ENCODE measurements at regions not wholly inside any gene's neighbourhood (a gene's known extent, or its start where the extent isn't known, plus 50 kb on each side); places are given as distances from the start of the nearest gene placed in this dataset.

- Histone ChIP-seq H2BK120ac (ENCODE audit: low read depth, low read length) (no peak overlapping the region), H3K4me1 (ENCODE audit: control insufficient read depth, insufficient read depth, low read depth, low read length) (peaks cover 2% of the 10 kb centered on the region), H3K36me3 (ENCODE audit: control insufficient read depth in 1 of 2, insufficient read depth in 2 of 2, low read depth in 1 of 2, low read length in 2 of 2) (no peaks in the 10 kb centered on the region), H3K18ac (ENCODE audit: low read depth in 1 of 2, low read length in 2 of 2) (peak overlapping the region in 1 of 2 experiments; percentile 34), H2AK5ac (ENCODE audit: low read length, severe bottlenecking) (peak overlapping the region; percentile 68), H2BK12ac (ENCODE audit: low read length in 2 of 2) (peak overlapping the region in 1 of 2 experiments; percentile 32), H3K79me1 (replicated peaks; ENCODE audit: low read length, poor library complexity, severe bottlenecking) (no peaks in the 10 kb centered on the region), H3K27me3 (ENCODE audit: control insufficient read depth in 1 of 2, insufficient read depth in 1 of 2, low read length in 2 of 2) (peaks cover 0 to 4% of the 10 kb centered on the region in 2 experiments), H3K4ac (ENCODE audit: low read depth in 1 of 2, low read length in 2 of 2) (peak overlapping the region in 1 of 2 experiments; percentile 63), H3K9ac (ENCODE audit: low read length) (no peak overlapping the region), H3K9me3 (ENCODE audit: control insufficient read depth, low read length) (no peaks in the 10 kb centered on the region), H3K27ac (ENCODE audit: low read length, poor library complexity, severe bottlenecking) (no peak overlapping the region), H3K4me3 (ENCODE audit: insufficient read depth in 1 of 2, low read depth in 1 of 2, low read length in 2 of 2) (no peak overlapping the region), H4K8ac (ENCODE audit: low read length) (no peak overlapping the region), H3K23ac (ENCODE audit: low read length in 2 of 2) (no peak overlapping the region), H2AFZ (ENCODE audit: low read depth, low read length) (no peak overlapping the region), H4K91ac (ENCODE audit: low read length) (no peak overlapping the region), H3K4me2 (ENCODE audit: low read length, poor library complexity, severe bottlenecking) (no peak overlapping the region), H2BK15ac (ENCODE audit: low read depth, poor library complexity, severe bottlenecking) (no peak overlapping the region), H3K14ac (ENCODE audit: low read length in 2 of 2) (no peak overlapping the region), H2BK5ac (ENCODE audit: low read depth, low read length, poor library complexity, severe bottlenecking) (no peak overlapping the region)
- WGBS, result 33% methylated on average over 3 of the region's 4 CpGs
- DNase-seq, result peak; percentile 65
Observed at GRCh38 chr16:80007231-80007630, 406.7 kb upstream of the MAF start.

DNA sequence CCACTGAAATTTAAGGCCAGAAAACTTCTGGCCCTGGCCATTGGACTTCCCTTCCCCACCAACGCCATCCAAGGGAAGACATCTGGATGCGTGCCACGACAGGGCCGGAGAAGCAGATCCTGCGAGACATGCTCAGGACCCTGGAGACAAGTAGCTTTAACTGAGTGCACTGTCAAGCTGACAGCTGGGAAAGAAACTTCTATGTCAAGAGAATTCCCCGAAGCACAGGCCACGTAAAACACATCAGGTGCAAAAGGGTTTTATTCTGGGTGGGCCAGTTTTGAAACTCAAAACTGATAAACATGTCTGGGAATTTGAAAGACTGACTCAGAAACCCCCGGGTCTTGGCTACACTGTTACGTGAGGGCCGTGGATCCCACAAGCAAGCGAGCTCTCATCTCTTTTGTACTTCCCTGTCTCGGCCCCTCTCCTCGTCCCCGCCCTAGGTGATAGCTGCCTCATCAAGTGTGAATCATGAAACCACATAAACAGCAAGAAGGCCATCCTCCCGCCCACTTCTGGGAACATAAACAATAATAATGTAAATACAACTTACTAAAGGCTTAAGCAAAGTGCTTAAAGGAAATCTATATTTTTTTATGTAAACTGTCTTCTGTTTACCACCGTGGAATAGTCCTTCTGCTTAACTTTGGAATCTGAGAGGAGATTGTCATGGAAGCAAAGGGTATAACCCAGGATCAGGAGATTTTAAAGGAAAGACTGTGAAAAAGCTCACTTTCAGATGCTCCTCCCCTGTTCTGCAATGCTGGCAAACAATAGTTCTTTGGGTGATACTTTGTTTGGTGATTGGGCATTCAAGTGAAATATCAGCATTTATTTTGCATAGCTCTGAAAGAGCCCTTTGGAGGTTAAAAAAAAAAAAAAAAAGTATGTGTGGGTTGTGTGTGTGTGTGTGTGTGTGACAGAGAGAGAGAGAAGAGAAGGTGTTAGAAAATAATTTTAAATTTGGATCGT is 406.0 kb upstream of the MAF start:
- no peak overlapping the region for H4K91ac ChIP-seq (ENCODE audit: low read length)

DNA sequence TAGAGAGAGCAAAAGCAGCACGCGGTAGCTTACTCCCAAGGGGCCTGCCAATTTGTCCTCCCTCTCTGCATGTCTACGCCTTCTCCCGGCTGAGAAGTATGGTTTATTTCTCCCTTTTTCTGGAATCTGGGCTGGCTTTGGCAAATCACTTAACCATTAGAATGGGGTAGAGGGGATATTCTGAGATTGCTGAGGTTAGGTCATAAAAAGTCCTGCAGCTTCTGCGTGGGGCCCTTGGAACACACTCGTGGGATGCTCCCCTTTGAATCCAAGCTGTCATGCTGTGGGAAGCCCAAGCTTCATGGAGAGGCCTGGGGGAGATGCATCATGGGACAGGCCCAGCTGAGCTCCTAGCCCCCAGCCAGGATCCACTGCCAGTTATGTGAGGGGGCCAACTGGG is 403.6 kb upstream of the MAF start:
- Histone ChIP-seq H3K27ac (ENCODE audit: low read length, poor library complexity, severe bottlenecking) (no peak overlapping the region), H3K4me3 (ENCODE audit: insufficient read depth in 1 of 2, low read depth in 1 of 2, low read length in 2 of 2) (no peak overlapping the region), H2BK12ac (ENCODE audit: low read length in 2 of 2) (no peak overlapping the region), H3K27me3 (ENCODE audit: control insufficient read depth in 1 of 2, insufficient read depth in 1 of 2, low read length in 2 of 2) (peaks cover 0 to 7% of the 10 kb centered on the region in 2 experiments), H3K4ac (ENCODE audit: low read depth in 1 of 2, low read length in 2 of 2) (no peak overlapping the region), H3K14ac (ENCODE audit: low read length in 2 of 2) (no peak overlapping the region), H2AFZ (ENCODE audit: low read depth, low read length) (no peak overlapping the region), H3K36me3 (ENCODE audit: control insufficient read depth in 1 of 2, insufficient read depth in 2 of 2, low read depth in 1 of 2, low read length in 2 of 2) (no peaks in the 10 kb centered on the region), H2AK5ac (ENCODE audit: low read length, severe bottlenecking) (no peak overlapping the region), H4K8ac (ENCODE audit: low read length) (no peak overlapping the region), H3K9ac (ENCODE audit: low read length) (no peak overlapping the region), H3K23ac (ENCODE audit: low read length in 2 of 2) (no peak overlapping the region), H3K4me2 (ENCODE audit: low read length, poor library complexity, severe bottlenecking) (no peak overlapping the region), H2BK5ac (ENCODE audit: low read depth, low read length, poor library complexity, severe bottlenecking) (no peak overlapping the region), H3K79me1 (replicated peaks; ENCODE audit: low read length, poor library complexity, severe bottlenecking) (no peaks in the 10 kb centered on the region), H3K18ac (ENCODE audit: low read depth in 1 of 2, low read length in 2 of 2) (no peak overlapping the region), H2BK120ac (ENCODE audit: low read depth, low read length) (no peak overlapping the region), H4K91ac (ENCODE audit: low read length) (no peak overlapping the region), H3K4me1 (ENCODE audit: control insufficient read depth, insufficient read depth, low read depth, low read length) (peaks cover 2% of the 10 kb centered on the region), H3K9me3 (ENCODE audit: control insufficient read depth, low read length) (no peaks in the 10 kb centered on the region), H2BK15ac (ENCODE audit: low read depth, poor library complexity, severe bottlenecking) (no peak overlapping the region)
- no peak for DNase-seq
- WGBS, result 98% methylated on average over 6 of the region's 6 CpGs

More for the DNA sequence above, 406.0 kb upstream of the MAF start:
- H3K18ac ChIP-seq (ENCODE audit: low read depth in 1 of 2, low read length in 2 of 2), result peak overlapping the region; percentile 59 to 79
- H3K27ac ChIP-seq (ENCODE audit: low read length, poor library complexity, severe bottlenecking), result no peak overlapping the region
- H4K8ac ChIP-seq (ENCODE audit: low read length), result no peak overlapping the region
- no peaks in the 10 kb centered on the region for H3K79me1 ChIP-seq (replicated peaks; ENCODE audit: low read length, poor library complexity, severe bottlenecking)
- no peak overlapping the region for H2AFZ ChIP-seq (ENCODE audit: low read depth, low read length)
- no peak overlapping the region for H2AK5ac ChIP-seq (ENCODE audit: low read length, severe bottlenecking)
- peak overlapping the region in 1 of 2 experiments; percentile 22 for H3K4me3 ChIP-seq (ENCODE audit: insufficient read depth in 1 of 2, low read depth in 1 of 2, low read length in 2 of 2)
- peak overlapping the region; percentile 25 for H3K4me2 ChIP-seq (ENCODE audit: low read length, poor library complexity, severe bottlenecking)
- no peak overlapping the region for H2BK15ac ChIP-seq (ENCODE audit: low read depth, poor library complexity, severe bottlenecking)
- WGBS, result 21% methylated on average over 14 of the region's 17 CpGs
- no peaks in the 10 kb centered on the region for H3K9me3 ChIP-seq (ENCODE audit: control insufficient read depth, low read length)
- DNase-seq, result peak; percentile 95
- peak overlapping the region in 1 of 2 experiments; percentile 59 for H3K4ac ChIP-seq (ENCODE audit: low read depth in 1 of 2, low read length in 2 of 2)
- H2BK120ac ChIP-seq (ENCODE audit: low read depth, low read length), result no peak overlapping the region
- H3K14ac ChIP-seq (ENCODE audit: low read length in 2 of 2), result no peak overlapping the region
- H2BK12ac ChIP-seq (ENCODE audit: low read length in 2 of 2), result peak overlapping the region in 1 of 2 experiments; percentile 45
- no peak overlapping the region for H2BK5ac ChIP-seq (ENCODE audit: low read depth, low read length, poor library complexity, severe bottlenecking)
- H3K4me1 ChIP-seq (ENCODE audit: control insufficient read depth, insufficient read depth, low read depth, low read length), result peaks cover 2% of the 10 kb centered on the region
- no peaks in the 10 kb centered on the region for H3K36me3 ChIP-seq (ENCODE audit: control insufficient read depth in 1 of 2, insufficient read depth in 2 of 2, low read depth in 1 of 2, low read length in 2 of 2)
- peaks cover 0 to 4% of the 10 kb centered on the region in 2 experiments for H3K27me3 ChIP-seq (ENCODE audit: control insufficient read depth in 1 of 2, insufficient read depth in 1 of 2, low read length in 2 of 2)
- no peak overlapping the region for H3K23ac ChIP-seq (ENCODE audit: low read length in 2 of 2)
- H3K9ac ChIP-seq (ENCODE audit: low read length), result peak overlapping the region; percentile 29

GRCh38 chr16:80002261-80002660 is 401.7 kb upstream of the MAF start:
- Histone ChIP-seq H3K14ac (ENCODE audit: low read length in 2 of 2) (no peak overlapping the region), H4K91ac (ENCODE audit: low read length) (no peak overlapping the region), H3K79me1 (replicated peaks; ENCODE audit: low read length, poor library complexity, severe bottlenecking) (no peaks in the 10 kb centered on the region), H2BK120ac (ENCODE audit: low read depth, low read length) (no peak overlapping the region), H2AK5ac (ENCODE audit: low read length, severe bottlenecking) (no peak overlapping the region), H3K4me1 (ENCODE audit: control insufficient read depth, insufficient read depth, low read depth, low read length) (peaks cover 2% of the 10 kb centered on the region), H3K27me3 (ENCODE audit: control insufficient read depth in 1 of 2, insufficient read depth in 1 of 2, low read length in 2 of 2) (peaks cover 0 to 7% of the 10 kb centered on the region in 2 experiments), H2BK15ac (ENCODE audit: low read depth, poor library complexity, severe bottlenecking) (no peak overlapping the region), H4K8ac (ENCODE audit: low read length) (no peak overlapping the region), H2AFZ (ENCODE audit: low read depth, low read length) (no peak overlapping the region), H3K9ac (ENCODE audit: low read length) (no peak overlapping the region), H3K18ac (ENCODE audit: low read depth in 1 of 2, low read length in 2 of 2) (no peak overlapping the region), H3K23ac (ENCODE audit: low read length in 2 of 2) (no peak overlapping the region), H3K9me3 (ENCODE audit: control insufficient read depth, low read length) (no peaks in the 10 kb centered on the region), H2BK12ac (ENCODE audit: low read length in 2 of 2) (no peak overlapping the region), H2BK5ac (ENCODE audit: low read depth, low read length, poor library complexity, severe bottlenecking) (no peak overlapping the region), H3K4ac (ENCODE audit: low read depth in 1 of 2, low read length in 2 of 2) (no peak overlapping the region), H3K36me3 (ENCODE audit: control insufficient read depth in 1 of 2, insufficient read depth in 2 of 2, low read depth in 1 of 2, low read length in 2 of 2) (no peaks in the 10 kb centered on the region), H3K4me3 (ENCODE audit: insufficient read depth in 1 of 2, low read depth in 1 of 2, low read length in 2 of 2) (no peak overlapping the region), H3K4me2 (ENCODE audit: low read length, poor library complexity, severe bottlenecking) (no peak overlapping the region), H3K27ac (ENCODE audit: low read length, poor library complexity, severe bottlenecking) (no peak overlapping the region)
- WGBS, result no CpG with 5 or more reads among the region's 2 CpGs
- no peak for DNase-seq
